Smooth muscle cell (in vitro differentiated cells): ENCODE measurements at regions not wholly inside any gene's neighbourhood (a gene's known extent, or its start where the extent isn't known, plus 50 kb on each side); places are given as distances from the start of the nearest gene placed in this dataset.

Source experiments
- DNase-seq: peaks from one replicate; lab custom pipeline; 2025; ENCODE audit not compliant: unreplicated experiment; lab: John Stamatoyannopoulos, UW
- H2AFZ ChIP-seq: fragments of 200-600 bp; sonication (generic); 2 replicates; pipeline ENCODE4 v1.6.0; 2016; ENCODE audit warnings: antibody characterized with exemption, low read depth, mild to moderate bottlenecking
- H3F3A ChIP-seq: fragments of 200-600 bp; sonication (generic); 2 replicates; pipeline ENCODE4 v1.6.0; 2017; ENCODE audit warnings: antibody characterized with exemption, low read depth
- H3K27ac ChIP-seq: fragments of 200-600 bp; sonication (generic); 2 replicates; pipeline ENCODE4 v1.5.1; 2016; ENCODE audit warnings: low read depth, mild to moderate bottlenecking
- H3K27me3 ChIP-seq: fragments of 200-600 bp; sonication (generic); 2 replicates; pipeline ENCODE4 v1.6.1; 2016; ENCODE audit warnings: low read depth, mild to moderate bottlenecking
- H3K36me3 ChIP-seq: fragments of 200-600 bp; sonication (generic); 2 replicates; pipeline ENCODE4 v1.5.1; 2016; ENCODE audit warnings: low read depth
- H3K4me1 ChIP-seq: fragments of 200-600 bp; sonication (generic); 2 replicates; pipeline ENCODE4 v1.5.1; 2016; ENCODE audit warnings: low read depth
- H3K4me2 ChIP-seq: fragments of 200-600 bp; sonication (generic); 2 replicates; pipeline ENCODE4 v1.6.0; 2016; ENCODE audit warnings: mild to moderate bottlenecking
- H3K4me3 ChIP-seq: fragments of 200-600 bp; sonication (generic); 2 replicates; pipeline ENCODE4 v1.5.1; 2016; ENCODE audit warnings: mild to moderate bottlenecking
- H3K79me2 ChIP-seq: fragments of 200-600 bp; sonication (generic); 2 replicates; pipeline ENCODE4 v1.6.0; 2016; ENCODE audit warnings: low read depth, mild to moderate bottlenecking
- H3K9ac ChIP-seq: fragments of 200-600 bp; sonication (generic); 2 replicates; pipeline ENCODE4 v1.6.0; 2016; ENCODE audit warnings: low read depth
- H3K9me3 ChIP-seq: fragments of 200-600 bp; sonication (generic); replicated peaks from 2 replicates; pipeline ENCODE4 v1.5.1; 2016; ENCODE audit warnings: low read depth
- H4K20me1 ChIP-seq: fragments of 200-600 bp; sonication (generic); 2 replicates; pipeline ENCODE4 v1.6.0; 2016; ENCODE audit warnings: low read depth
- CTCF ChIP-seq: fragments of 200-600 bp; sonication (generic); IDR thresholded peaks from 2 replicates; pipeline ENCODE4 v1.5.1; 2017; ENCODE audit warnings: borderline replicate concordance, mild to moderate bottlenecking, antibody characterized with exemption; ENCODE audit not compliant: insufficient read depth, poor library complexity, severe bottlenecking
- WGBS: methylation state at CpG from one replicate; pipeline ENCODE4 v1.1.7; 2016; ENCODE audit warnings: low lambda C conversion rate; 5-methylcytosine and 5-hydroxymethylcytosine counted together

- Histone ChIP-seq H3K79me2 (no peaks in the 10 kb centered on the region), H3F3A (peaks cover 14% of the 10 kb centered on the region), H2AFZ (no peak overlapping the region), H3K4me1 (peaks cover 11% of the 10 kb centered on the region), H3K9ac (no peak overlapping the region), H4K20me1 (no peaks in the 10 kb centered on the region), H3K36me3 (no peaks in the 10 kb centered on the region), H3K4me2 (no peak overlapping the region), H3K27me3 (no peaks in the 10 kb centered on the region), H3K9me3 (peaks cover 3% of the 10 kb centered on the region), H3K27ac (no peak overlapping the region), H3K4me3 (no peak overlapping the region)
- WGBS: 98% methylated on average over 25 of the region's 25 CpGs
- no peak for TF ChIP-seq CTCF
- no peak for DNase-seq
Measured at GRCh38 chr7:3240826-3241430, 60.1 kb upstream of the SDK1 start.

DNA sequence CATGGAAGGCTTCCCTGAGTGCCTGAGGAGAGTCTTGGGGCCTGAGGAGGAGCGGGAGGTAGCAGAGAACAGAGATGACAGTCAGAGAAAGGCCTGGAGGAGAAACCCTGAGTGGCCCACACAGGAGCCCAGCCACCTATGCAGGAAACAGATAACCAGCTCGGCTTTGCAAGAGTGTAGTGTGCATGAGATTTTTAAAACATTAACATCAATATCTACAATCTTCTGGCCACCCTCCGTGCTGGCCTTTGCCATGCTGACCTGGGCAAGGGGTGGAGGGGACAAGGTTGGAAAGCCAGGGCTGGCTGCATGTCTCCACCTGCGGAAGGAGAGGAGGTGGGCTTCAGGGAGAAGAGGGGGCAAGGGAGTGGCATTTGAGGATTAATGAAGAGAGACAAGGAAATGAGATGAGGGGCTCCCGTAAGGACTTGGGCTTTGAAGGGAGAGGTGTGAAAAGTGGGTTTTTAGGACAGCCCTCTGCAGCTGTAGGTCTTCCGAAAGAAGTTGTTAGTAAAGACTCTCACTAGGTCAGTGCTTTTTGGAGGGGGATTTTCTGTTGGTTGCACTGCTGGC, 59.3 kb upstream of the SDK1 start:
- no peak for DNase-seq
- no peaks in the 10 kb centered on the region for H4K20me1 ChIP-seq

DNA sequence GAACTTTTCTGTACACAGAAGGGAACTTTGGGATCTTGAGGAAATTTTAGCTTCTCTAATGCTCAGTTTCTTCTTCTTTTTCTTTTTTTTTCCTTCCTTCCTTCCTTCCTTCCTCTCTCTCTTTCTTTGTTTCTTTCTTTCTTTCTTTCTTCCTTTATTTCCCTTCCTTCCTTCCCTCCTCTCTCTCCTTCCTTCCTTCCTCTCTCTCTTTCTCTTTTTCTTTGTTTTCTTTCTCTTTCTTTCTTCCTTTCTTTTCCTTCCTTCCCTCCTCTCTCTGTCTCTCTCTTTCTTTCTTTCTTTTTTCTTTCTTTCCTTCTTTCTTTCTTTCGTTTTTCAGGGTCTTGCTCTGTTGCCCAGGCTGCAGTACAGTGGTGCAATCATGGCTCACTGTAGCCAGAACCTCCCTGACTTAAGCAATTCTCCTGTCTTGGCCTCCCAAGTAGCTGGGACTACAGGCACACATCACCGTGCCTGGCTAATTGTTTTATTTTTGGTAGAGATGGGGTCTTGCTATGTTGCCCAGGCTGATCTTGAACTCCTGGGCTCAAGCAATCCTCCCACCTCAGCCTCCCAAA, 58.6 kb upstream of the SDK1 start:
- Histone ChIP-seq H3K4me2 (no peak overlapping the region), H3K27me3 (no peaks in the 10 kb centered on the region)
- WGBS: 92% methylated on average over 2 of the region's 2 CpGs

More for the DNA sequence above, 59.3 kb upstream of the SDK1 start:
- peaks cover 3% of the 10 kb centered on the region for H3K9me3 ChIP-seq
- H3F3A ChIP-seq: peaks cover 20% of the 10 kb centered on the region
- no peak for TF ChIP-seq CTCF
- 82% methylated on average over 6 of the region's 6 CpGs for WGBS
- H3K27ac ChIP-seq: no peak overlapping the region
- H3K4me1 ChIP-seq: peaks cover 13% of the 10 kb centered on the region
- H3K9ac ChIP-seq: no peak overlapping the region
- H3K79me2 ChIP-seq: no peaks in the 10 kb centered on the region
- no peak overlapping the region for H3K4me3 ChIP-seq
- H2AFZ ChIP-seq: no peak overlapping the region
- H3K36me3 ChIP-seq: no peaks in the 10 kb centered on the region
- H3K4me2 ChIP-seq: no peak overlapping the region
- H3K27me3 ChIP-seq: no peaks in the 10 kb centered on the region

More for the DNA sequence above, 58.6 kb upstream of the SDK1 start:
- Histone ChIP-seq H3K9ac (no peak overlapping the region), H4K20me1 (no peaks in the 10 kb centered on the region), H2AFZ (no peak overlapping the region), H3K4me1 (peaks cover 13% of the 10 kb centered on the region), H3K27ac (no peak overlapping the region), H3F3A (peaks cover 23% of the 10 kb centered on the region), H3K36me3 (no peaks in the 10 kb centered on the region), H3K4me3 (no peak overlapping the region), H3K9me3 (no peaks in the 10 kb centered on the region), H3K79me2 (no peaks in the 10 kb centered on the region)
- no peak for DNase-seq
- TF ChIP-seq CTCF: no peak
